Loucy (cell line): ENCODE measurements at regions not wholly inside any gene's neighbourhood (a gene's known extent, or its start where the extent isn't known, plus 50 kb on each side); places are given as distances from the start of the nearest gene placed in this dataset.

Experiments used
- CTCF ChIP-seq: fragments of 200-600 bp; sonication (generic); conservative IDR thresholded peaks from 2 replicates; pipeline ENCODE4 v1.5.1; 2014; ENCODE audit warnings: mild to moderate bottlenecking, antibody characterized with exemption, low read length
- EZH2phosphoT487 ChIP-seq: fragments of 200-600 bp; IDR thresholded peaks from 2 replicates; pipeline ENCODE4 v1.6.1; 2018; ENCODE audit warnings: antibody characterized with exemption, mild to moderate bottlenecking, moderate library complexity, borderline replicate concordance

GRCh38 chr2:191754103-191754502 is 76.2 kb downstream of the NABP1 start:
- TF ChIP-seq CTCF (no peak), EZH2phosphoT487 (no peak)
